ENCODE measurements at regions not wholly inside any gene's neighbourhood (a gene's known extent, or its start where the extent isn't known, plus 50 kb on each side); places are given as distances from the start of the nearest gene placed in this dataset.

DNA sequence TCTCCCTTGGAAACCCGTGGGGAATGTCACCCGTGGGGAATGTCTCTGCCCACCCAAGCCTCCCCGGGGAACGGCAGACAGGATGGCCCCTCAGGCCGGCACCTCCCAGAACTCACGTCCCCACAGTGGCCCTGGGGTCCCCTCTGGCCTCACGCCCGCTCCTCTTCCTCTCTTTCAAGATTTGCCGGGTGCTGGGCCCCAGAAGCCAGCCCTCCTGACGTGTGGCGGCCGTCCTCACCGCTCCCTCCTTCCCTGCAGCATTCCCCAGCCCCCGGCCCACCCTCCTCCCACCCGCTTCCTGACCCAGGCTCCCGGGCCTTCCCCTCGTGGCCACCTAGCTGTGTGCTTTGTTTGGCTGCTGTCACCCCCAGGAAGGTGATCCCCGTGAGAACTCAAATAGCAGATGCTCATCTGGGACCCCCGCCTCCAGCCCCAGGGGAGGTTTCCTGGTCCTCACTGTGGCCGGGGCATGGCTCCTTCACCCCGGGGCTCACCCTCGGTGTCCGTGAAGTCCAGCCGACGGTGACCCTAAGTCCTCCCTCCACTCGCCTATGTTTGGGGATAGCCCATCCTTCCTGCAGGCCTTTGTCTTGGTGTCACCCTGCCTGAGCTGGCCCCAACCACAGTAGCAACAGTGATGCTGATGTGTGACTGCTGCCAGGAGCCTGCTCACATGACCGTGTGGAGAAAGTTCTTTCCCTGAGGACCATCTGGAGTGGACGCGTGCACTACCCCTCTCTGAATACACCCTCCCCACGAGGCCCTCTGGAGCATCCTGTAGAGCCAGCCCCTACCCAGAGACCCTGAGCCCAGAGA, 163.3 kb upstream of the IER5L start:
- no peak for DNase-seq (ENCODE audit: low spot score)

DNA sequence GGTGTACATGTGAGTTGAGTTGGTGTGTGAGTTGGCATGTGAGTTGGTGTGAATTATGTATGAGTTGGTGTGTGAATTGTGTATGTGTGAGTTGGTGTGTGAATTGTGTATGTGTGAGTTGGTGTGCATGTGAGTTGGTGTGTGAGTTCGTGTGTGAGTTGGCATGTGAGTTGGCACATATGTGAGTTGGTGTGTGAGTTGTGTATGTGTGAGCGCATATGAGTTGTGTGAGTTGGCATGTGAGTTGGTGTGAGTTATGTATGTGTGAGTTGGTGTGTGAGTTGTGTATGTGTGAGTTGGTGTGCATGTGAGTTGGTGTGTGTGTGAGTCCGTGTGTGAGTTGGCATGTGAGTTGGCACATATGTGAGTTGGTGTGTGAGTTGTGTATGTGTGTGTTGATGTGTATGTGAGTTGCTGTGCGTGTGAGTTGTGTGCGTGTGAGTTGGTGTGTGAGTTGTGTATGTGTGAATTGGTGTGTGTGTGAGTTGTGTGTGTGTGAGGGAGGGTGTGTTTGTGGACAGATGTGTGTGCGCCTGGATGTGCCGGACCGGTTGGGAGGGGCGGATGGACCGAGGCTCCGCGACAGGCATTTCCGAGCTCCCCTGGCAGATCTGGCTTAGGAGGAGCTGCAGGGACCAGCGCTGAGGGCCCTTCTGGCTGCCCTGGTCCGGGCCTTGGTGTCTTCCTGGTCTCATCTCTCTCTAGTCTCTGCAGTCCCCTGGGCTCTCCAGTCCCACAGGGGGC, 162.5 kb upstream of the IER5L start:
- DNase-seq (ENCODE audit: low spot score): no peak

DNA sequence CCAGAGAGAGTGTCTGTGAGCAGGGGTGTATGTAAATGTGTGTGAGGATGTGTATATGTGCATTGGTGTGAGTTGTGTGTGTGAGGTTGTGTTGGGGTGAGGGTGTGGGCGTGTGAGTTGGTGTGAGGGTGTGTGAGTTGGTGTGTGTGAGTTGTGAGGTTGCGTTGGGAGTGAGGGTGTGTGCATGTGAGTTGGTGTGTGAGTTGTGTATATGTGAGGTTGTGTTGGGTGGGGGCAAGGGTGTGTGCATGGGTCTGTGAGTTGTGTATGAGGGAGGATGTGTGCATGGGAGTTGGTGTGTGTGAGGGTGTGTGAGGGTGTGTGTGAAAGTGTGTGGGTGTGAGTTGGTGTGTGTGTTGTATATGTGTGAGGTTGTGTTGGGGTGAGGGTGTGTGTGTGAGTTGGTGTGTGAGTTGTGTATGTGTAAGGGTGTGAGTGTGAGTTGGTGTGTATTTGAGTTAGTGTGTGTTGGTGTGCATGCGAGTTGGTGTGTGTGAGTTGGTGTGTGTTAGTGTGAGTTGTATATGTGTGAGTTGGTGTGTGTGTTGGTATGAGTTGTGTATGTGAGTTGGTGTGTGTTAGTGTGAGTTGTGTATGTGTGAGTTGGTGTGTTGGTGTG, 161.6 kb upstream of the IER5L start:
- DNase-seq (ENCODE audit: low spot score): no peak

DNA sequence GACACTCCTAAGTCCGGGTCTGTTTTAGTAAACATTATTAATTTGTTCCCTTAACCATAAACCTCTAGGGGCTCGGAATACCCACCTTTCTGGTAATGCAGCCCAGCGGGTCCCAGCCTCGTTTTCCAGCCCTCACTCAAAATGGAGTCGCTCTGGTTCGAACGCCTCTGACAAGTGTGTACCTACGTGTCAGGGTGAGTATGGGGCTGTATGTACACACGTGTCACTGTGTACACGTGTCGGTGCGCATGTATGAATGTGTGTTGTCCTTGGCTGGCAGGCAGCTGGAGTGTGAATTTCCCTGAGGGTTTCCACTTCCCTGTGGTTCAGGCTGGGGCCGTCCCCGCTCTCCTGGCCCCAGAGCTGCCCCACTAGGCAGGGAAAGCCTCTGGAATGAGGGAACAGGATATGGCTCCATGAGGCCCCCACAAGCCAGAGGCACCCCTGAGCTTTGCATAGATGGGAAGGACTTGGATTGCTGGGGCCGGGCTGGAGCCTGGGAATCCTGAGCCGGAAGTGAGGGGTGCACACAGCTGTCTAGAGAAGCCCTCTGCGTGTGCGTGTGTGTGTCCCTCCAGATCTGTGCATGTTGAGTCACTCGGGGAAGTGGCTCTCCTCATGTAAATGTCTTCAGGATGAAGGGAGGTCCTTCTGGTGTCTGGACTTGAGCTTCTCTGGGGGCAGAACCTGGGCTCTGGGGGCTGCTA, 160.8 kb upstream of the IER5L start:
- DNase-seq (ENCODE audit: low spot score): no peak

DNA sequence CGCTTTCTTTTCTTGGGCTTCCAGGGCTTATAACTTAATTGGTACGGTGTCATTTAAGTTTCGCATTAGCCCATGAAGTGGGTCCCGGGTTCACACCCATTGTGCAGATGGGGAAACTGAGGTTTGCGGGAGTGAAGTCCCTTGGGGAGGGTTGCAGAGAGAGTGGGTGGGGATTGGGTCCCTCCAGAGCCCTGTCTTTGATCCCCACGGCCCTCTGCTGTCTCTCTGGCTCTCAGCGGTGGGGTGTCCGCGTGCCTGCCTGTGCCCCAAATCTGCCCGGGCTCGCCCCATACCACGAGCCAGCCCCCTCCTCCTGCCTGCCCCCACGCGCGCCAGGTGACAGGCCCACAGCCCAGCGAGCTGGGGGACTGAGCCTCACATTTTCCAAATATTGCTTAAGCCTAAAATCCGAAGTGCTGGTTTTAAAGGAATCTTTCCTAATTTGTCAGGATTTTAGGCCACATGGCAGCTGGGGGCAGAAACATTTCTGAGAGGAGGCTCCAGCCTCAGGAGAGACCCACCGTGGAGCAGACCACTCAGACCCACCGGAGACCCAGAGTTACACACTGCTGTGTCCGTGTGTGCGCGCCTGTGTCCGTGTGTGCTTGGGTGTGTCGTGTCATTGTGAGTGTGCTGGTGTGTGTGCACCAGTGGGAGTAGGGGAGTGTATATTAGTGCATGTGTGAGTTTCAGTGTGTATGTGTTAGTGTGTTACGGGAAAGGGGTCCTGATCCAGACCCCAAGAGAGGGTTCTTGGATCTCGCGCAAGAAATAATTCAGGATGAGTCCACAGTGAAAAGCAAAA, 159.5 kb upstream of the IER5L start:
- DNase-seq (ENCODE audit: low spot score): no peak

DNA sequence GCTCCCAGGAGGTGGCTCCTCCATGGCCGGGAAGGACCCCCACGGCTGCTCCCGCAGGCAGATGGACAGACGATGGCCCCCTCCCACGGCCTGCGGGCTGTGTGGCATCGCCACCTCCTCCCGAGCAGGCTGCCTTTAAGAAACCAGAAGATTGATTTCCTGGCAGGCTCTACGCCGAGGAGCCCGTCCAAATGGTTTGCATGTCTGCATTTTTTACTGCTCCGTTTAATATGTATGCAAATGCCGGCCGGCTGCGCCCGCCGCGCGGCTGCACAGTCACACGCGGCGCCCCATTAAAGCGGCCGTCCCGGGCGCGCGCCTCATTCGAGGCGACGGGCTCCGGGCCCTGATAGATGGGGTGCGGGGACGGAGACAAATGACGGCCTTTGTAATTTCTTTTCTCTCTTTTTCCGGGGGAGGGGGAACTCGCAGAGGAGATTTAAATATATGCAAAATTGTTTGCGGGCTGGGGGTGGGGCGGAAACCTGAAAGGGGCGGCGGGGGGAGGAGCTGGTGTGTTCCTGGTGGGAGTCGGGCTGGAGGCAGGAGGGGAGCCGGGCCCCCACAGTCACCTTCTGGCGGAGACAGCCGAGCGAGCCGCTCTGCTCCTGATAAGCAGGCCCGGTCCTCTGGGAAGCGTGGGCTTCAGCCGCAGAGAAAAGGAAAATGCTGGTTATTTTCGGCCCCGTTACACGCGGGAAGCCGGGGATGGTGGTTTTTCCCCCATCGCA, 158.7 kb upstream of the IER5L start:
- DNase-seq (ENCODE audit: low spot score): no peak

DNA sequence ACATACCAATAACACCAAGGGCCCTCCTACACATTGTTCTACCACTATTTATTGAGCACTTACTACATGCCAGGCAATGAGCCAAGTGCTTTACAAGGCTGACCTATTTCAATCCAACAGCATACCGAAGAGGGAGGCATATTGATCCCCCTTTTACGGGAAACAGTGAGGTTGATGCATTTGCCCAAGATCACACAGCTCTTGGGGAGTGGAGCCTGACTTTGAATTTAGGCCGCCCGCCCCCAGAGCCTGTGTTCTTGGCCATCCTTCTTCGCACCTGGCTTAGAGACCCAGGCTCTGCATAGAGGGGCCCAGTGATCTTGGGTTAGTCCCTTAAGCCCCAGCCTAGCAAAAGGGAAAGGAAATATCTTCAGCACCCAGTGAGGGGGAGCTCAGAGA, 158.1 kb upstream of the IER5L start:
- no peak for DNase-seq (ENCODE audit: low spot score)

DNA sequence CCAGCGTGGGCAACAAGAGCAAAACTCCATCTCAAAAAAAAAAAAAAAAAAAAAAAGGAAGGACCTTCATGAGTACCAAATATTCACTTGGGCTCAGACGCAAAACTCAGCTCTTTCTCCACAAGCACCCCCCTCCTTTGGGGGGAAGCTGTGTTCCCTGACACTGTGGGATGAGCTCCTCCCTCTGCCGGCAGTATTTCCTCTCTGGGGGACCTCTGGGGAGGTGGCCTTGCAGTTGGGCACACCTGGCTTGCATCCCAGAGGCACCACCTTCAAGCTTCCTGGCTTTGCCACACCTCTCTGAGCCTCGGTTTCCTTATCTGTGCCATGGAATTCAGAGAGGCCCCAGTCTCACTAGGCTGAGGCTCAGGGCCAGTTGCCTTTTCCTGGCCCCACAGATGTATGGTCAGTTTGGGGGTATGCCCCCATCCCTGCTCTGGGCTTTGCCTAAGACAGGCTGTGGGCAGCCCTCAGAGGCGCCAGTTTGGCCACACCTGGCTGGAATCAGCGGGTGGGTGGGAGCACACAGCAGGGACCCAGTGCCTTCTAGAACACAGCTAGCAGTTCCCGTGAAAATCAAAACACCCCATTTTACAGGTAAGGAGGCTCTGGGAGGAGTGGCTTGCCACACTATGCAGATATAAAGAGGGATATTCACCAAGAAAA, 157.5 kb upstream of the IER5L start:
- no peak for DNase-seq (ENCODE audit: low spot score)

DNA sequence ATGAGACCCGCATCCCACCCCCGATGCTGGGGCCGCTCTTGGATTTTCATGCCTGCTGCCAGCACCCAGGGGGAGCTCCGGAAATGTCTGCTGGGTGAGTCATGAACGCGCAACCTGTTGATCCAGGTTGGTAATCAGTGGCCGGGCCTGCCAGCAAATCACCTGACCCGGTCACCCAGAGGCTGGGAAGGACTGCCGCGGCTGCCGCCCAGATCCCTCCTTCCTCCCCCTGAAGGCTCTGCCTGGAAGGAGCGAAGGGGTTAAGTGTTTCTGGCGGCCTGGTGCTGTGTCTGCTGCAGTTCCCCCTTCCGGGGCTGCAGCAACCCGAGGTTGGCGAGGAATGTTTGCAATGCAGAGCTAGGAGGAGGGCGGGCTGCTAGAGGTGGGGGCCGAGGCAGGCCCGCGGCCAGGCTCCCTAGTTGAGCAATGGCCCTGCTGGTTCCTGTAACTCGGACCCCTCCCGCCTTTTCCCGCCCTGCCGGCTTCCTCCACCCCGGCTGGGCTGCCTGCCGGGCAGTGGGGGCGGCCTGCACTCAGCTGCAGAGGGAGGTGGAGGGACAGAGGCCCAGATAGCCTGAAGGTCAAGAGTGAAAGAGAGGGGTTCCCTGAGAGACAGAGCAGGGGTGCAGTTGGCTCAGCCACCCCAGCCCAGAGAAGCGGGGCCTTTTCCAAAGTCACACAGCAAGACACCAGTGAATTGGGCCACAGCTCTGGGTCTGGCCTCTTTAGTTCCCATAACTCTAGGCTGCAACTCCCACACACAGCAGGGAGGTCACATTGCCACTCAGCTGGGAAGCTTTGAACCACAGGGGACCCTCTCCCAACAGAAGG, 156.3 kb upstream of the IER5L start:
- peak; percentile 83 for DNase-seq (ENCODE audit: low spot score)

DNA sequence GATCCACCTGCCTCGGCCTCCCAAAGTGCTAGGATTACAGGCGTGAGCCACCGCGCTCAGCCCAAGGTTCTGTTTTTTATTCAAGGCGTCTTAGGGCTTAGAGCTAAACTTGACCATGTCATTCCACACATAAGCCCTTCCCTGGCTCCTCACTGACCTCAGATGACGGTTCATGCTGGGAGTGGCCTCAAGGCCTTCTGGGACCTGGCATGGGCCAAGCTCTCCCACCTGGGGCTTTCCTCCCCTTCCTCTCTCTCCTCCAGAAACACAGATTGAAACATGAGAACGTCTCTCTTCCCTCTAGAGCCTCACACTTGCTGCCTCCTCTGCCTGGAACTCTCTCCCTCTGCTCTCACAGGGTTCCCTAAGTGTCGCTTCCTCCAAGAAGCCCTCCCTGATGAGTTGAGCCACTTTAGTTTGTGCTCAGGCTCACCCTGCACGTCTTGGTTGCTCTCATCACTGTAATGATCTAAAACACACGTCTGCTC, 155.6 kb upstream of the IER5L start:
- DNase-seq (ENCODE audit: low spot score): no peak

DNA sequence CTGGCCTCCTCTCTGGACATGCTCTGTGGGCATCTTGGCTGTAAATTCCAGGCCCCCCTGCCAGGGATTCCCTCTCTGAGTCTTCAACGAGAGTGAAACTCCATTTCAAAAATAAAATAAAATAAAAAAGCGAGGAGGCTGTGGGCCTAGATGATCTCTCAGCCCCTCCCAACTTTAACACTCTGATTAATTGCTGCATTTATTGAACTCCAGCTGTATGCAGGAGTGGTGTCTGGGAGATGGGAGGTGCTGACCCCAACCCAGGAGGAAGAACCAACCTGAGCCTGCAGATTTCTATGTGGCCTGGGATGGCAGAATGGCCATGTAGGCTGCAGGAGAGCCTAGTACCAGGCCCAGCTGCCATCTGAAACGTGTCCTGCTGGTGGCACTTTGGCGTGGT, 154.5 kb upstream of the IER5L start:
- no peak for DNase-seq (ENCODE audit: low spot score)

DNA sequence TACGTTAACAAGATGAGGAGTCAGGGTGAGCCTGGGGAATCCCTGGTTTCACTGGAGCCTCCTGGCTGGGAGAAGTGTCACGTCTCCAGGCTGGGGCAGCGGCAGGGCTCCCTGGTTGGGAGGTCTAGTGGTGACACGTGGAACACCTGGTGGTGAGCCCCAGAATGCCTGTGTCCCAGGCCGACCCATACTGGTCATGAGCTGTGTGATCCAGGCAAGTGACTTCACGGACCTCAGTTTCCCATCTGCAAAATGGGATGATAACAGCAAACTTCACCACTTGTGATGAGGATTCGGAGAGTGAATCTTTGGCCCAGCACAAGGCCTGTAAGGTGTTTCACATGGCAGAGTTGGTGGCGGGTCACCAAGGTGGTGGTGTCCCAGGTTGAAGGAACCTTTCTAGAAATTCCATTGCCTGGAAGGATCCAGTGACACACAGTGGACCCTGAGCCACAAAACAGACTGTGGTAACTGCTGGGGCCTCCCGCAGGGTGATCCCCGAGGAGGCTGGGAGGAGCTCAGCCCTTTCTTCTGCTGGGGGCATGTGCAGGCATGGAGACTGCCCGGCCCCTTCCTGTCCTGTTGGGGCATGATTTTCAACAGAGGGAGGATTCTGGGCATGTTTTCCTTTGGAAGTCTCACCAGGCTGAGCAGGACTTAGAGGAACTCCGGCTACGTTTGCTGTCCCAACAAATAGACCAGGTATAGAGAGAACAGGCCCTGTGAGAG, 153.9 kb upstream of the IER5L start:
- no peak for DNase-seq (ENCODE audit: low spot score)

DNA sequence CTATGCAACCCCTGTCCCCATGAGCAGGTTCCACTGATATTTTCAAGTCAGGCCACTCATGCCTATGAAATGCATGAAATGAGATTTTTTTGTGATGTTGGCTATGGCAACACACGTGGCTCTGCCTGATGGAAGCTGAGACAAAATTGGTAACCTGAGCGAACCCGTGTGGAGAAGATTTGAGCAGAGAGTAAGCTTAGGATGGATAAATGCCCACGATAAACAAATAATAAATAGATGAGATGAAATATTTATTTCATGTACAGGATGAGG, 153.4 kb upstream of the IER5L start:
- DNase-seq (ENCODE audit: low spot score): no peak

DNA sequence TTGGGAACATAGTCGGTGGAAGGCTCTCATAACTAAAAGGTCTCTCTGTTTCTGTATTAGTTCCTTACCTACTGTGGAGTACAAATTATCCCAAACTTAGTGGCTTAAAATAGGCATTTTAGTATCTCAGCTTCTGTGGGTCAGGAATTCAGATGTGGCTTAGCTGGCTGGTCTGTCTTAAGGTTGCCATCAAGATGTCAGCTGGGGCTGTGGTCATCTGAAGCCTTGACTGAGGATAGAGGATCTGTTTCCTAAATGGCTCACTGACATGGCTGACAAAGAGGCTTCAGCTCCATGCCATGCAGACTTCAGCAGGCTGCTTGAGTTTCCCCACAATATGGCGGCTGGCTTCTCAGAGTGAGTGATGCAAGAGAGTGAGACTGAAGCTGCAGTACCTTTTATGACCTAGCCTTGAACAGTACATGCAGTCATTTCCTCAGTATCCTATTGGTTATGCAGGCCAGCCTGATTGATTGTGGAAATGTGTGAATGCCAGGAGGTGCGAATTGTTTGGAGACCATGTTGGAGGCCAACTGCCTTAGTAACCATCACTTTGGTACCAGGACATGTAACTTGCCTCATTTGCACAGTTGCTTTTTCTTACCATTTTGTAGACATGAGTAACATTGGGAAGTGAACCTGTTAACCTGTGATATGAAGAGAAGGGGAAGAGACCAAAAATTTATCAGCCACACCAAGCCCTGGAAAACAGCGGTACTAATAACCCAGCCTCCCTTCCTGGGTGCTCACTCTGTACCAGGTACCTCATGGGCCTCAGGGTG, 152.8 kb upstream of the IER5L start:
- DNase-seq (ENCODE audit: low spot score): no peak

DNA sequence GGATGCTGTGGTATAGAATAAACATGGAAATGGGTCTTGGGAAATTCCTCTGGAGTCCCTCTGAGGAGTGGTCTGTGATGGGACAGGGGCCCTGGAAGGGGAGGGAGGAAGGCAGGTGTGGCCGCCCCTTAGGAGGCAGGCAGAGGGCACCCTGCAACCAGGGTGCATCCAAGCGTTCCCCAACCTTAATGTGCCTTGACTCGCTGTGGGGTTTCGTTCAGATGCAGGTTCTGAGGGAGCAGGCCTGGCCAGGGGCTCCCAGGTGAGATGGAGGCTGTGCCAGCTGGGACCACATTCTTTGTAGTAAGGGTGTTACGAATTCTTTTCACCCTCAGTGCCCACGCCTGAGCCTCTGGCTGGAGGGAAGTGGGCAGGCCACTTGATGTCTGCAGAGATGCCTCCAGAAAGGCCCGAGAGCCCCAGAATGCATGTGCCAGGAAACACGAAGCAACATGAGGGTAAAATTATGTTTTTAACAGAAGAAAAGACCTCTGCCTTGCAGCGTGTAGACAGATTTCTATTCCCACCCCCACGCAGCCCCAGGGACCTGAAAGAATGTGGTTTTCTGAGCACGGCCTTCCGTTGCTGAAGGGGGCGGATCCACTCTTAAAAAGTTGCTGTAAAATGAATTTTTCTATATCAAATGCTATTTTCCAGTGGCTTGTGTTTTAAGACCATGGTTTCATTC, 150.4 kb upstream of the IER5L start:
- no peak for DNase-seq (ENCODE audit: low spot score)

DNA sequence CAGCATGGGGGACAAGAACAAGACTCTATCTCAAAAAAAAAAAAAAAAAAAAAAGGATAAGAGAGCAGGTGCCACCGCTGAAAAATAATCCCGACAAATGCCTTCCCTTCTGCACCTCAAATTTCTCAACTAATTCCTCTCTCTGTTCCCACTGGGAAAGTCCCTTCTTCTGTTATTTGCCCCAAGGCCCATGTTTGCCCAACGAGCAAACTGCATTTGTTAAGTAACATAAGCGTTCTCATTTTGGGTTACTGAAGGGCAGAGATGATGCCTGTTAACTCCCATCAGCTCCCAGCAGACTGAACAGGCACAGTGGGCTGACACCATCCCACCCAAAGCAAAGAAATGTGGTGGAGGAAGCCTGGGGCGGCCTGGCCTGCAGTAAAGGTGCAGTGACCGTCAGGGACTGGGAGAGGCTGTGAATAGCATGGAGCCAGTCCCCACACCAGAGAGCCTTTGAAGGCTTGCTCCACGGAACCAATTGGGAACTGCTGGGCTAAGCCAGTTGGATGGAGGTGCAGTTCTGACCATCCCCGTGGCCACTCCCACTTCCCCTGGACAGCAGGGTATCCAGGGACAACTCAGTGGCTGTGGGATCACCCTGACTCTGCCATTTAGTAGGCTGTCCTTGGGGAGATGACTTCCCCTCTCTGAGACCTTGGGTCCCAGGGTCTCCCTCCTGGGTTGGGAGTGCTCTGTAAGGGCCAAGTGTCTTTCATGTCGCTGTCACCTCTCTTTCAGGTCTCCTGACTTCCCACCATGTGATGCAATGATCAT, 149.7 kb upstream of the IER5L start:
- DNase-seq (ENCODE audit: low spot score): no peak

All from Ammon's horn (tissue), 1 donor.